ENCODE measurements at regions not wholly inside any gene's neighbourhood (a gene's known extent, or its start where the extent isn't known, plus 50 kb on each side); places are given as distances from the start of the nearest gene placed in this dataset.
"Not testable (repeated sequence)": the region's sequence is repeated elsewhere in the genome, so short reads cannot be mapped to it uniquely, and the experiment has no call there.

DNA sequence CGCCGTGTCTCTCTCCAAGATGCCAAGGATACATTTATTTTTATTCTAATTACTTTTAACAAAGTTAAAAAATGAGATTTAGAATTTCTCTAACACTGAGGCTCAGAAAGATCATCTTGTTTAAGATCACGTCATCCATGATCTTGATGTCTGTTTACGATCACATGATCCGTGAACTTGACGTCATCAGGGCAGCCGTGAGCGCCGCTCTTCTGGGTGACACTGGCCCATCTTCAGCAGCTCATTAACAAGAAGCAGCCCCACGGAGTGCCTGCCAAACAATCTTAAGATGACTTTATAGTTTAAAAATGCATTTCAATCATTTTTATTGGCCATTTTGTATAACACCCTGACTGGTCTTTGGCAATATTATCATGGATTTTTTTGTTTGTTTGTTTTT is 291.1 kb upstream of the PRKCQ start:
- no peak for DNase-seq (ENCODE audit: low spot score)

DNA sequence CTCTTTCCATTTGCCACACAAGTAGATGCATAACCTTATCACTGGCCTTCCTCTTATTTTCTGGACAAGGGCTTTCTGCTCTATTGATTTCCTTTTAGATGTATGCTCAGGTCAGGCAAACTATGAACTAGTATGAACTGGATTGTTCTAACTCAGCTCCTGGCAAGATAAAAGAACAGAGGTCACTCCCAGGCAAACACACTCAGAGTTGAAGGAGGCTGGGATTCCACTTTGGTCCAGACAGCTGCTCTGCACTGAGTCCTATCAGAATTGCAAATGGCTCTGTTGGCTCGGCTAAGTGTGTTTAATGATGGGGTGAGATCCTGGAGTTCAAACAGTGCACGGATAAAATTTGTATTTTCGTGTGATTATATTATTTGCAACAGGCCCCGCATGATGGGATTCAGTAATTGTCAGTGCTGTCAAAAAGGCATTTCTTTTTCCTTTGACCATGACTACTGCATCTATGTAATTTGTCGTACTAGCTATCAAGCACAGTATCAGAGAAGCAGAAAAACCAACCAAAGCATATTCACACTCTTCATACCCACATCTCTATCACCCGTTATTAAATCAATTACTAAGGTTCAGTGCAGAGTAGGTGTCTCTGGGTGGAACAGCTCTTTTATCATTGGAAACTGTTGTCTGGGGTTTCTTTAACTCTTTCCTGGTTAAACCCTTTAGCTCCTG is 288.1 kb upstream of the PRKCQ start:
- no peak for DNase-seq (ENCODE audit: low spot score)

DNA sequence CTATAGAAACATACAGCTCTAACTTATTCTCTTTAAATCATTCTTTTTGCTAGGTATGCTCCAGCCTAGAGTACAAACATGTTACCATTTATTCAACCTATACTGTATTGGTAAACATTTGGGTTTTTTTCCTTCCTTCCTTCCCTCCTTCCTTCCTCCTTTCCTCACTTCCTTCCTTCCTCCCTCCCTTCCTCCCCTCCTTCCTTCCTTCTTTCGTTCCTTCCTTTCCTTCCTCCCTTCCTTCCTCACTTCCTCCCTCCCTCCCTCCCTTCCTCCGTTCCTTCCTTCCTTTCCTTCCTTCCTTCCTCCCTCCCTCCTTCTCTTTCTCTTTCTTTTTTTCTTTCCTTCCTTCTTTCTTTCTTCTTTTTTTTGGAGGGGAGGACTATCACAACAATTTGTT is 286.7 kb upstream of the PRKCQ start:
- no peak for DNase-seq (ENCODE audit: low spot score)

DNA sequence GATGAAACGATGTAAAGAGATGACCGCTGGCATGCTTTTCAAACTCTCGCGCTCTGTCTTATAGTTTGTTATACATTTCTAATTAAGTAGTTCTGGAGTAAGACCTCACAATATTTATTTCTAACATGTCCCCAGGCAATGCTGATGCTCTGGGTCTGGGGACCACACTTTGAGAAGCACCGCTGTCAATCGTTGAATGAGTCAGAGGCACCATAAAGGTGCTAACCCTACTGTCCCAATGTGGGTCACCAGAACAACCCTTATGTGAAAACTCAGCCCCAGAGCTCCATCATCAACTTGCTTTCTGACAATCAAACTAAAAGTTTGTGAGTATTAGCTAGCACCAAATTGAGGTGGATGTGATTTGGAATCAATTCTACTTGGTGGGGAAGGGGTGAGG is 284.1 kb upstream of the PRKCQ start:
- no peak for DNase-seq (ENCODE audit: low spot score)

DNA sequence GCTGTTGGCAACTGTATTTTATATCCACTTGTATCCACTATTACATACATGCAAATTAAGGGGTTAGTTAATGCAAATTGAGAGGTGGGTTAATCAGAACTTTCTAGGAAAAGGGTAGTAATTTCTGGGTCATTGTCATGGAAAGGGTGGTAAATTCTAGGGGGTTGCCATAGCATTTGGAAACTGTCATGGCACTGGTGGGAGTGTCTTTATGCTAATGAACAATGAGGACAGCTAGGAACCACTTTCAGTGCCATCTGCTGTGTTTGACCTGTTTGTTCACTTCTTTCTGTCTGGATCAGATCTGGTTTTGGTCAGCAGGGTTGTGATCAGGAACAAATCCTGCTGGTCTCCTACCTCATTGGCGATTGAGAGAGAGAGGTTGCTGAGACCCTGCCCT is 283.3 kb upstream of the PRKCQ start:
- no peak for DNase-seq (ENCODE audit: low spot score)

DNA sequence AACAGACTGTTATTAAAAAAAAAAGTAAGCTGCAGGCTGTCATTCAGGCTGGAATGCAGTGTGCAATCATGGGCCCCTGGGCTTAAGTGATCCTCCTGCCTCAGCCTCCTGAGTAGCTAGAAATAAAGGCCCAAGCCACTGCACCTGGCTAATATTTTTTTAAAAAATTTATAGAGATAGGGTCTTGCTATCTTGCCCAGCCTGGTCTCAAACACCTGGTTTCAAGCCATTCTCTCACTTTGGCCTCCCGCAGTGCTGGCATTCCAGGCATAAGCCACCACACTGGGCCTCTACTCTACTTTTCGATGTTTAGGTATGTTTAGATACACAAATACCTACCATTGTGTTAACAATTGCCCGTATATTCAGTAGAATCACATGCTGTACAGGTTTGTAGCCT is 270.4 kb upstream of the PRKCQ start:
- no peak for DNase-seq (ENCODE audit: low spot score)

DNA sequence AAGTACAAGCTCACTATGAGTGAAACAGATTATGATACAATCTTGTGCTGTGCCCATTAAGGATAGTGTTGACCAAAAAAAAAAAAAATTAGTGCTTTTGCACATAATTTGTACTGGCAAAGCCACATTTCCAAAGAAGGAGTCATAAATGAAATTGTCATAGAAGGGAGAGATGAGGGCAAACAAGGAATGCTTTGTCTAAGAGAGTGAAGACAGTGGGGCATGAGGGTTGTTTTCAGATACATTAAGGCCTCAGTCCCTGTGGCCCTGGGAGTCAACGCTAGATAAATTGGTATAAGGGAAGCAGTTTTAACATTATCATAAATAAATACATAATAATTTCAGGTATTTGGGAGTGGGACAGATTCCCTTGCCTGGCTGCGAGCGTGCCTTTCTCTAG is 267.5 kb upstream of the PRKCQ start:
- DNase-seq (ENCODE audit: low spot score), result no peak

DNA sequence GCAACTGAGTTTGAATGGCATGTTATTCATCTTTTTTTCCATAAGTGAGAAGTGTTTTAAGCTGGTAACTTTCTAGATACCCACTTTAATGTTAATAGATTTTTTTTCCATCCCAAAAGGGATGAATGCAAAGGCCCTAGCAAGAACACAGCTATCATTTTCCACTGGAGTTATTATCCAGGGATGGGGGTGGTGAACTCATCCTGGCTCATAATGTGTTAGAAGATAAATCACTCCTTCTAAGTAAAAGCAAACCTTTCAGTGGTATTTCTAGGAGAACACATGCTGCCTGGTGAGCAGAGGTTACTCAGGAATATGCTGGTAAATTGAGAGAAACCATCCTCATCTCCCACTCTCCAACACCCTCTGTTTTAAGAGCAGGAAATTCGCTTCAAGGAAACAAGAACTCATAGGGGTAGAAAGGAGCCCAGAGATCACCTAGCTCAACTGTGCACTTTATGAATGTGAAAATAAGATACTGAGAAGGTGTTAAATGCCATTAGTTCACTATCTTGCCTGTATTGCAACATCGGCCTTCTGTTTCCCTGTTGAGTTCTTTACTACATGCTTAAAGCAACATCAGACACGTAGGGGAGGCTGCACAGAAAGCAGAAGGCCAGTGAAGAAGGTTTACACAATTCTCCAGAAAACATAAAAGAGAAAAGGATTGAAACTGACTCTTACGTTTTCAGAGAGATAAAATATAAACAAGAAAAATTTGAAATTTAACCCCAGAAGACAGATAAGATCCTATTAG is 264.0 kb upstream of the PRKCQ start:
- DNase-seq (ENCODE audit: low spot score), result no peak

DNA sequence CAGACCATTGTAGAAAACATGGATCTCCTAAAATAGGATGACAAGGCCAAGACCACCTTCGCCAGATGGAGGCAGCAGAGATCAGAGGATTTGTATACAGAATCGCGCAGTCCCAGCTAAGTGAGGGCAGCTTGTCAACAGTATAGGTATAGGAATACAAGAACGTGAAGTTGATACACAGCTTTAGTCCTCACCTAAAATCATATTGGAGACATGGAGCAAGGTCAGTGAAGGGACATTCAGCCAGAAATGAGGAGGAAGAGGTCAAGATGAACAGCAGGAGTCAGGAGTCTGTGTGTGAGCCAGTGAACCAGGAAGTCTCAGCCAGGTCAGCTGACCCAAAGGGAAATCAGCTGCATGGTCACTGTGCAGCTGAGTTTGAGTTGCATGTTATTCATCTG is 263.4 kb upstream of the PRKCQ start:
- DNase-seq (ENCODE audit: low spot score), result peak; percentile 15

DNA sequence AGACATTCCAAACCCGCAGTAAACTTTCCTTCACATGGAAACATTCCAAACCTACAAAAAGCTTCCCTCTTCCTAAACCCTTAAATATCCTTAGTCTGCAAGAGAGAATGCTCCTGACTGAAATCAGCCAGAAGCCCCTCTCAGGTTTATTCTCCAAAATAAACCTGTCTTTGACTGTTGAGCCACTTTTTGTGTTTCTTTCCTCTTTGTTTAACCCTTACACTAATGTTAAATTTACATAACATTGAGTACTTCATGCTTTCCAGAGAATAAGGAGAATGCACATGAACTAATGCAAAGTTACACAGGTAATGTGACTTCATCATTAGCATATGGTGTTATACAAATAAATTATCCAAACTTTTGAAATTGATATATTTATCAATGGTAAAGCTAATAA is 262.6 kb upstream of the PRKCQ start:
- DNase-seq (ENCODE audit: low spot score), result no peak

DNA sequence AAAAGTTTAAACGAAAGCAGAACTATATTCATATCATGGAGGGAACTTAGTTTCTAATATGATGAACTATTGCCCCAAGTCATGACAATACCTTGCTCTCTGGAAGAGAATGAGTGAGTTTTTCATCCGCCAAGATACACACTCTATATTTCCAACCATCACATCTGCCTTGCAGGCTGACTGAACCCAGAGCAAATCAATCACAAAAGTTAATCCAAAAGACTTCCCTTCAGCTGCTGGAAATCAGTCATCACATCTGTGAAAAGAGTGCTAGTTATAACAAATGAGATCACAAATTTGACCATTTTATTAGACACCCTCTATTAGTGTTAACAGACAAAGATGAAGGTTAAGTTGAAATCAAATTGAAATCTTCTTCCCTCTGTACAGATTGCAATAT is 261.7 kb upstream of the PRKCQ start:
- DNase-seq (ENCODE audit: low spot score), result no peak

DNA sequence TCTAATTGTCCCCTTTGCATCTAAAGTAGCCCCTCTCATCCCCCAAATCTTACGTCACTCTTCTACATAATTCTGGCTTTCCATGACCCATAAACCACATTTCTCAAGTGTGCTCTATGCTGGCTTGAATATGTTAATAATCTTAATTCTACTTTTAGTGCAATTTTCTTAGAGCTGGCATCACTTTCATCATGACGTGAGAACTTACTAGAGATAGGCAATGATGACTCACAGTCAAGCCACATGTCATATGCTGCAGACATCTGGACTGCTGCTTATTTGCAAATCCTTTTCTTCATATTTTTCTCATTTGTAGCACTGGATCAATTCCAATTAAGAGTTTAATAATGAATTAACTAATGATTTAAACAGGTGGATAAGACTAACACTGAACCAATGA is 260.7 kb upstream of the PRKCQ start:
- no peak for DNase-seq (ENCODE audit: low spot score)

DNA sequence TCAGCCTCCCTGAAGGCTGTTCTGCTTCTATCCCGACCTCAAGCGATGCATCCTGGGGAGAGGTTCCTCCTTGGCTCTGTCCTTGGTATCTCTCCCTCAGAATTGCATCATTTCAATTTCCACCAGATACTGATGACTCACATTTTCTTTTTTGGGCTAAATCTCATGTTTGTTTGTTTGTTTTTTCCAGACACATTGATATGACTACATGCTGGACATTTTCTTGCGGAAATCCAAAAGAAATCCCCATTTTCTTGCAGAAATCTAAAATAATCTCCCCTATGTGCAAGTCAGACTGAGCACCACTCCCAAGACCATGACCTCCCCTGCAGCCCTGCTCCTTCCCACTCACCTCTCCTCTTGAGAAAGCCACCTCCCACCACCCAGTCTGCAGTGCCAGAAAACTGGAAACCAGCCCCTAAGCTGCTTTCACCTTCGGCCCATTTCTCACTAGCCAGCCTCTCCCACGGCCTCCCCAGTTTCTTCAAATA is 260.2 kb upstream of the PRKCQ start:
- DNase-seq (ENCODE audit: low spot score), result no peak

DNA sequence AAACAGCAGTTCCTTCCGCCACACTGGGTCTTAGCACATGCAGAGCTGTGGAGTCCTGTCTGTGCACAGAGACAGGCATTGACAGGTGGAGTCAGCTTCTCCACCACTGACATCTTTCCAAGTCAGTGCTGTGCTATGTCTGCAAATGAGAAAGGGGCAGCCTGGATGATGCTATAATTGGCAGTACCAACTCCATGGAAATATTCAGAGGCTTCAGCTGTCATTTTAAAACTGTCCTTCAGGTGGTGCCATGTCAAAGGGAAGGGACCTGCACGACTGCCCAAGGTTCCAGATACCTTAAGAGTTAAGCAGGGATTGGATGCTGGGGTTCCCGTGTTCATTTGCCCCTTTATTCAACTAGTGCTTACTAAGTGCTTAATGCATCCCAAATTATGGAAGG is 258.0 kb upstream of the PRKCQ start:
- no peak for DNase-seq (ENCODE audit: low spot score)

DNA sequence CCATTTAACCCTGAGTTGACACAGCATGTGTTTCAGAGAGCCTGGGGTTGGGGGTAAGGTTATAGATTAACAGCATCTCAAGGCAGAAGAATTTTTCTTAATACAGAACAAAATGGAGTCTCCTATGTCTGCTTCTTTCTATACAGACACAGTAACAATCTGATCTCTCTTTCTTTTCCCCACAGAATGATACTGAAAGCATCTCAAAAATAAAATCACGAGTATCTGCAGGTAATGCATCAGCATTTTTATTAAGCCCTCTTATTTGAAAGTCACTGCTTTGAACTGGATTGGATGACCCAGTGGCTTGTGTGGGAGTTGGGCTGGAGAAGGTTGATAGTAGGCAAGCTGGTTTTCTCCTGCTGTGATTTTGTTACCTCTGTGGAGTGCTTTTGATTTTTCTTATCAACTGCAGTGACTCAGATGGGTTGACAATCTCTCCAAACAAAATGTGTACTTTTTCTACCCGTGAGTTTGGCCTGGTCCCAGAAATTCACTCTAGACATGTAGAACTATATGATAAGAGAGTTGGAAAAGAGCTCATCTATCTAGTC is 253.5 kb upstream of the PRKCQ start:
- DNase-seq (ENCODE audit: low spot score), result no peak

DNA sequence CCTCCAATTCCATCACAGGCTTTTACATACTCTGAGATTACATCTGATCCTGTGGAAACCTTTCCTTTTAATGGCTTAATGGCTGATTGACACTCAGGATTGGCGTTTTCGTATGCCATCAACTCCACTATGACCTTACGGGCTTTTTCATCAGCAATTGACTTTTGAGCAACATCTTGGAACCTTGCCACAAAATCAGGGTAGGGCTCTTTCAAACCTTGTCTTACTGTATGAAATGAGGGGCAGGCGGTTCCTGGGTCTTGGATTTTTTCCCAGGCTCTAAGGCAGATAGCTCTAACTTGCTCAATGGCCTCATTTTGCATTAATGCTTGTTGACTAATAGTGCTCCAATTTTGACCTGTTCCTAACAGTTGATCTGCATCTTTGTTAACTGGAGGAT is 250.9 kb upstream of the PRKCQ start:
- not testable (repeated sequence) for DNase-seq (ENCODE audit: low spot score)

DNA sequence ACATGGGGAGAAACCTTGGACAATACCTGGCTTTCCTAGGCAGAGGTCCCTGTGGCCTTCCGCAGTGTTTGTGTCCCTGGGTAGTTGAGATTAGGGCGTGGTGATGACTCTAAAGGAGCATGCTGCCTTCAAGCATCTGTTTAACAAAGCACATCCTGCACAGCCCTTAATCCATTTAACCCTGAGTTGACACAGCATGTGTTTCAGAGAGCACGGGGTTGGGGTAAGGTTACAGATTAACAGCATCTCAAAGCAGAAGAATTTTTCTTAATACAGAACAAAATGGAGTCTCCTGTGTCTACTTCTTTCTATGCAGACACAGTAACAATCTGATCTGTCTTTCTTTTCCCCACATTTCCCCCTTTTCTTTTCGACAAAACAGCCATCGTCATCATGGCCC is 244.7 kb upstream of the PRKCQ start:
- not testable (repeated sequence) for DNase-seq (ENCODE audit: low spot score)

DNA sequence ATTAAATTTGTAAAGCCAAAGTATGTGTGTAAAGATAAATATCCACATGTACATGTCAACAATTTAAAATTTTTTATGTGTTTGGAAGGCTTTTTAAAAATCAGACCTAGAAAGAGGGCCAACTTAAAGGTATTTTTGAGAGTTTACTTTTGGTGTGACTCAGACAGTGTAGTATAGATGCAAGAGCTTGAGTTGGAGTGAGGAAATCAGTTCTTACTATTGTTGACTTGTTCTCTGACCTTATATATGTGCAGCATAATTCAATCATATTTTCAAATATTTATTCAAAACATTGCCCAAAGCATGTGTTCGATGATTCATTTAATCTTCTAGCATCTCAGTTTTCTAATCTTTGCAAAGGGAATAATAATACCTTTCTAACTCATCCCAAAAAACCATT is 243.7 kb upstream of the PRKCQ start:
- no peak for DNase-seq (ENCODE audit: low spot score)

DNA sequence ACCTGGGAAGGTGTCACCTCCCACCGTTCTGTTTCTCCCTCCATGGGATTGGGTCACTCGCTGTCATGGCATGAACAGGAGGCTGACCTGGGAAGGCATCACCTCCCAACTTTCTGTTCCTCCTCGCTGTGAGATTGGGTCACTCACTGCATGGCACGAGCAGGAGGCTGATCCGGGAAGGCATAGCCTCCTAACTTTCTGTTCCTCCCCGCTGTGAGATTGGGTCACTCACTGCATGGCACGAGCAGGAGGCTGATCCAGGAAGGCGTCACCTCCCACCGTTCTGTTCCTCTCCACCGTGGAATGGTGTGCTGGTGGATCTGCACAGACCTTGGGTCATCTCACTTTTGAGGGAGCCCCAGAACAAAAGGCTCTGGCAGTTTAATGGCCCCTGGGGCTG is 239.2 kb upstream of the PRKCQ start:
- no peak for DNase-seq (ENCODE audit: low spot score)

DNA sequence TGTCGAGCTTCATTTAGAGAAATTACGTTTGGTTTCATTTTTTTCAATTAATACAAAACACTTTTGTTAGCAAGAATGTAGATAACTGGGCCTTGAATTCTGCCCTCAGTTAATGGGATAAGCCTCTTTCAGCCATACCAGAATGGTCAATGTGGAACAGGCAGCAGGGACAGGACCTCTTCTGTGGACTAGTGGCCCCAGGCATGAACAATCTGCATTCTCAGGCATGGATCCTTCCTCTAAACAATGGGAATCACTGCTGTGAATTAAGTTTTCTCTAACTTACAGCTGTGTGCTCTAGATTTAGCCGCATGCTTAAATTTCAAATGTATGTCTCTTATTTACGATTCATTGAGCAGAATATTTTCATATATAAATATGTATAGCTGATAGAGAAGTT is 237.7 kb upstream of the PRKCQ start:
- no peak for DNase-seq (ENCODE audit: low spot score)

DNA sequence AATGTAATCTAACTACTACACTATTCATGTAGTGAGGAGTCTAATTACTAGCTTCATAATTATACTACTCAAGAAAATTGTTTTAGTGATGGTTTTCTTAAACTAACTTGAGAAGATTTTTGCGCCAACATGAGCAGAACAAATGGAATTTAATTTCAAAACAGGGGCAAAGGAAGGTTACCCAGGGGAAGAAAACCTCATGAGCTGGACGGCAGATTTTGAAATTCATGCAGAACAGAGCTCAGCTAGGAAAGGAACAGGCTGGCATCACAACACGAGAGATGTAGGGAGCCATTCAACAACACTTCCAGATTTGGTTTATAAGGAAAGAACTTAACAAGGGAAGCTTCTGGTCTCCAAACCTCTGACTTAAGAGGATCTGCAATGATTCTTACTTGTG is 235.3 kb upstream of the PRKCQ start:
- no peak for DNase-seq (ENCODE audit: low spot score)

DNA sequence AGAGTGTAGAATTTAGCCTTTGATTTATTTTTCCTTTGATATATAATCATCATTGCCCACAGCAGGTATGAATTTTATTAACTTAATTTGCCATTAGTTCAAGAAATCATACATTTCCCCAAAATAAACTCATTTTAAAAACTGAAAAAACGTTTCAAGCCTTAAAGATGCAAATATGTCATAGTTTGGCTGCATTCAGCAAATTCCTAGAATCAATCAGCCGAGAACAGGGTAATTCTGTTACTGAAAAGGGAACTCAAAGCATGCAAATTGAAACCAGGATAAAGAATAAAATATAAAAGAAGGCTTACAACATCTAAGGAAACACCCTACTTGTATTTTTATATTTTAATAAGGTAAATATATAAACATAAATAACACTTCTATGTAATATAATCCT is 233.8 kb upstream of the PRKCQ start:
- peak; percentile 15 for DNase-seq (ENCODE audit: low spot score)

DNA sequence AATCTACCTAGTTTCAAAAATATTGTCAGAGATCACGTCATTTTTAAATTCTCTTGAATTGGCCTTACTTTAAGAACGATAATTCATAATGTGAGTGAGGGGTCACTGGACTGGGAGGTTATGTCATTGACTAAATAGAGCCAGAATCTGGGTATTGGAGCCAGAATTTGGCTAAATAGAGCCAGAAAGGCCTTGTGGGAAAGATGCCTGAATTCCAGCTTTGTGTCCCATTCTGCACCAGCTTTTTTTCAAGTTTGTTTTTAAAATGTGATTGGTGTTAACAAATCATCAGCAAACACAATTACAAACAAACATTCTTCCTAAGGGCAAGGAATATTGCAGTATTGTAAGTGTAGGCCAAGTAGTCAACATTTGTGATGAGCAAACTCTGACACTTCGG is 233.2 kb upstream of the PRKCQ start:
- no peak for DNase-seq (ENCODE audit: low spot score)

DNA sequence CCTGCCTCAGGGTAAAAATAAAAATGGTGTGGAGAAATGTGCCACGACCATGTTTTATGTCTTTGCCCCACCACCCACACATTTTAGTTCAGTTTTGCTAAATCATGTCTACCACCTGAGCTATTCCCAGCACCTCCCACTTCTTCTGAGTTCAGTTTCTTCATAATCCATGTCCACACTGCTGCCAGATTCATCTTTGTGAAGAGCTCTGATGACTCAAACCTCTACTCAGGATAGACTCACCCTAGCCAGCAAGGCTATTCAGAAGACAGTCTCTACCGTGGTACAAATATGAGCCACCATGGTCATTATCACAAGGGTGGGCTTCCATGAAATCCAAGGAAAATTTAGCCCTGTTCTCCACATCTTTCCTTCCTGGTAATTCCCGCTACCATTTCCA is 231.1 kb upstream of the PRKCQ start:
- DNase-seq (ENCODE audit: low spot score), result no peak
